Endothelial cell of umbilical vein (primary cell): ENCODE measurements at regions not wholly inside any gene's neighbourhood (a gene's known extent, or its start where the extent isn't known, plus 50 kb on each side); places are given as distances from the start of the nearest gene placed in this dataset.
"Not testable (repeated sequence)": the region's sequence is repeated elsewhere in the genome, so short reads cannot be mapped to it uniquely, and the experiment has no call there.

ENCODE experiments used
- BruUV-seq: library from RNA; stranded (reverse); fragments of 400-500 nt; replicated peaks from 2 replicates; lab custom pipeline; 2021; lab: Mats Ljungman, UMichigan
- CTCF ChIA-PET: fragments of 300-600, 350-600 bp; sonication (Branson Sonifier 250); formaldehyde crosslinking; loops from one replicate; lab custom pipeline; 2021; ENCODE audit warnings: antibody characterized with exemption, inconsistent platforms; lab: Charles Lee
- POLR2A ChIA-PET: fragments of 300-600, 350-600 bp; sonication (Branson Sonifier 250); formaldehyde crosslinking; loops from one replicate; lab custom pipeline; 2021; ENCODE audit warnings: antibody characterized with exemption, inconsistent platforms; lab: Charles Lee
- DNase-seq: peaks from one replicate; pipeline ENCODE4 v3.0.0-alpha.2; 2011; ENCODE audit warnings: low read depth, low spot score
- FAIRE-seq: peaks from 2 replicates; lab custom pipeline; 2011; peaks lifted over from hg19 to GRCh38; lab: Jason Lieb, UNC
- H2AFZ ChIP-seq: 2 replicates; pipeline ENCODE4 v1.6.0; 2012; ENCODE audit warnings: low read depth, low read length, control low read depth, inconsistent platforms
- H3K27ac ChIP-seq: 2 replicates; pipeline ENCODE4 v1.5.1; 2011; ENCODE audit warnings: low read depth, mild to moderate bottlenecking, control low read depth, low read length, moderate library complexity; ENCODE audit not compliant: insufficient read depth
- H3K27me3 ChIP-seq, 2 experiments: 2 replicates each; pipeline versions ENCODE4 v1.6.0 to v1.6.1; 2011; ENCODE audit warnings: low read length in 2 of 2, mixed read lengths in 1 of 2; ENCODE audit not compliant: control insufficient read depth in 2 of 2, insufficient read depth in 2 of 2
- H3K36me3 ChIP-seq, 2 experiments: 2 replicates in 1 of 2; 3 replicates in 1 of 2; pipeline ENCODE4 v1.5.1; 2011; ENCODE audit warnings: low read length in 2 of 2, mild to moderate bottlenecking in 1 of 2, moderate library complexity in 1 of 2; ENCODE audit not compliant: control insufficient read depth in 2 of 2, insufficient read depth in 2 of 2; ENCODE audit errors: extremely low read depth in 1 of 2
- H3K4me1 ChIP-seq: 3 replicates; pipeline ENCODE4 v1.5.1; 2011; ENCODE audit warnings: mild to moderate bottlenecking, low read length; ENCODE audit not compliant: control insufficient read depth, insufficient read depth; ENCODE audit errors: extremely low read depth
- H3K4me2 ChIP-seq: 2 replicates; pipeline ENCODE4 v1.6.1; 2011; ENCODE audit warnings: low read length, control low read depth, mixed read lengths; ENCODE audit not compliant: insufficient read depth
- H3K4me3 ChIP-seq, 3 experiments: fragments of 200-600 bp in 1 of 3; sonication (generic), shearing (Covaris generic) in 1 of 3; replicated peaks in 1 of 3; 2 replicates each; pipeline ENCODE4 v1.5.1; 2011 to 2016; ENCODE audit warnings: control low read depth in 3 of 3, low read length in 3 of 3, mild to moderate bottlenecking in 2 of 3, inconsistent platforms in 1 of 3, low read depth in 1 of 3, moderate library complexity in 1 of 3; ENCODE audit not compliant: insufficient read depth in 1 of 3
- H3K79me2 ChIP-seq: 2 replicates; pipeline ENCODE4 v1.6.0; 2012; ENCODE audit warnings: low read length, inconsistent platforms; ENCODE audit not compliant: control insufficient read depth, insufficient read depth
- H3K9ac ChIP-seq: replicated peaks from 2 replicates; pipeline ENCODE3; 2011; ENCODE audit warnings: low read length, control low read depth; ENCODE audit not compliant: insufficient read depth; ENCODE audit errors: extremely low read depth
- H3K9me1 ChIP-seq: replicated peaks from 3 replicates; pipeline ENCODE4 v1.6.0; 2011; ENCODE audit warnings: mild to moderate bottlenecking, low read length; ENCODE audit not compliant: control insufficient read depth, insufficient read depth; ENCODE audit errors: extremely low read depth
- H3K9me3 ChIP-seq: replicated peaks from 2 replicates; pipeline ENCODE4 v1.5.1; 2012; ENCODE audit warnings: low read length, inconsistent platforms; ENCODE audit not compliant: control insufficient read depth, insufficient read depth
- H4K20me1 ChIP-seq: replicated peaks from 2 replicates; pipeline ENCODE3; 2011; ENCODE audit warnings: mild to moderate bottlenecking, low read length; ENCODE audit not compliant: control insufficient read depth, insufficient read depth; ENCODE audit errors: extremely low read depth
- EZH2 ChIP-seq: IDR thresholded peaks from 2 replicates; pipeline ENCODE4 v1.6.1; 2012; ENCODE audit warnings: borderline replicate concordance, low read depth, mild to moderate bottlenecking, moderate library complexity, low read length, inconsistent platforms; ENCODE audit not compliant: severe bottlenecking
- GATA2 ChIP-seq: IDR thresholded peaks from 2 replicates; pipeline ENCODE4 v1.7.0; 2011; ENCODE audit warnings: low read depth, mild to moderate bottlenecking, moderate library complexity, mixed read lengths, low read length; ENCODE audit not compliant: insufficient read length, insufficient read depth
- JUN ChIP-seq: IDR thresholded peaks from 2 replicates; pipeline ENCODE4 v1.6.1; 2011; ENCODE audit warnings: borderline replicate concordance, low read depth; ENCODE audit not compliant: insufficient read length, insufficient read depth
- MYC ChIP-seq: IDR thresholded peaks from one replicate; pipeline ENCODE4 v1.6.1; 2011; ENCODE audit warnings: mild to moderate bottlenecking, low read depth, low read length
- POLR2A ChIP-seq: IDR thresholded peaks from 2 replicates; pipeline ENCODE4 v1.6.1; 2012; ENCODE audit warnings: low read depth, mild to moderate bottlenecking, control low read depth, low read length
- POLR2AphosphoS5 ChIP-seq: IDR thresholded peaks from 2 replicates; pipeline ENCODE4 v1.6.1; 2012; ENCODE audit warnings: low read depth, mild to moderate bottlenecking, control low read depth, low read length, moderate library complexity; ENCODE audit not compliant: insufficient read depth
- dilution Hi-C: fragments of 300-500 bp; cut with MboI; formaldehyde crosslinking; loops from one replicate; pipeline ENCODE4 v1.15.0; 2019; ENCODE audit warnings: low sequenced_read_pairs; ENCODE audit not compliant: extremely low pct_ligation_motif_present
- intact Hi-C: fragments of 100-400 bp; cut with micrococcal nuclease; formaldehyde crosslinking; loops from one replicate; pipeline ENCODE4 v1.10.0; 2022
- TF ChIP-seq, protein P1 (sequence below), 2 donors: IDR thresholded peaks; 1 replicate in 1 of 2; 2 replicates in 1 of 2; pipeline ENCODE4 v1.5.1; 2011; ENCODE audit warnings: low read length in 2 of 2, mild to moderate bottlenecking in 2 of 2, moderate library complexity in 2 of 2, control low read depth in 1 of 2, inconsistent platforms in 1 of 2, low read depth in 1 of 2; ENCODE audit not compliant: insufficient read depth in 1 of 2; ENCODE audit errors: extremely low read depth in 1 of 2

DNA sequence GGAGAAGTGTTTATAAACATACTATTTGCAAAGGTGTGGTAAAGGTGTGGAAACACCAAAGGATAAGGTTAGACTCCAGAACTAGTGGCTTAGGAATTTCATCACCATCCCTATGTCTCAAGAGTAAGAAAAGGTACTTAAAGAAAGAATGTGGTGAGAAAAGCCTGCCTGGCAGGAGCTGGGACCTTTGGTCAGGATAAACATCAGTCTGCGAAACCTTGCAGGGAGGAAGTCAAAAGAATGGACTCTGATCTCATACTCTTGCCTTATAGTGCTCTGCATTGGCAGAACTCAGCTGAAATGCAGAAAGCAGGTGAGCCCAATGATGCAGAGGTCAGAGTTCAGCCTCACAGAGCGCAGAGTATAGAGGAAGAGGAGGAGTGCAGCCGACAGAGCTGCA is 97.2 kb upstream of the NR3C2 start:
- POLR2A ChIA-PET, result no interaction called here
- Histone ChIP-seq H3K27me3 (no peaks in the 10 kb centered on the region), H3K4me1 (no peaks in the 10 kb centered on the region), H3K4me2 (no peak overlapping the region), H3K4me3 (no peak overlapping the region), H2AFZ (no peak overlapping the region), H3K9me1 (no peaks in the 10 kb centered on the region), H4K20me1 (no peaks in the 10 kb centered on the region), H3K27ac (no peak overlapping the region), H3K9me3 (no peaks in the 10 kb centered on the region), H3K9ac (no peak overlapping the region), H3K79me2 (no peaks in the 10 kb centered on the region), H3K36me3 (no peaks in the 10 kb centered on the region)
- BruUV-seq, result no TSS peak
- FAIRE-seq (no peak), DNase-seq (no peak)
- TF ChIP-seq JUN (no peak), EZH2 (no peak), MYC (no peak), GATA2 (no peak), POLR2A (no peak), POLR2AphosphoS5 (no peak)
- TF ChIP-seq, protein P1, sequence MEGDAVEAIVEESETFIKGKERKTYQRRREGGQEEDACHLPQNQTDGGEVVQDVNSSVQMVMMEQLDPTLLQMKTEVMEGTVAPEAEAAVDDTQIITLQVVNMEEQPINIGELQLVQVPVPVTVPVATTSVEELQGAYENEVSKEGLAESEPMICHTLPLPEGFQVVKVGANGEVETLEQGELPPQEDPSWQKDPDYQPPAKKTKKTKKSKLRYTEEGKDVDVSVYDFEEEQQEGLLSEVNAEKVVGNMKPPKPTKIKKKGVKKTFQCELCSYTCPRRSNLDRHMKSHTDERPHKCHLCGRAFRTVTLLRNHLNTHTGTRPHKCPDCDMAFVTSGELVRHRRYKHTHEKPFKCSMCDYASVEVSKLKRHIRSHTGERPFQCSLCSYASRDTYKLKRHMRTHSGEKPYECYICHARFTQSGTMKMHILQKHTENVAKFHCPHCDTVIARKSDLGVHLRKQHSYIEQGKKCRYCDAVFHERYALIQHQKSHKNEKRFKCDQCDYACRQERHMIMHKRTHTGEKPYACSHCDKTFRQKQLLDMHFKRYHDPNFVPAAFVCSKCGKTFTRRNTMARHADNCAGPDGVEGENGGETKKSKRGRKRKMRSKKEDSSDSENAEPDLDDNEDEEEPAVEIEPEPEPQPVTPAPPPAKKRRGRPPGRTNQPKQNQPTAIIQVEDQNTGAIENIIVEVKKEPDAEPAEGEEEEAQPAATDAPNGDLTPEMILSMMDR (IDR thresholded peaks at IDR 0.05; ENCODE audit: extremely low read depth in 1 of 2, insufficient read depth in 1 of 2, low read depth in 1 of 2, low read length in 2 of 2), result no peak
- CTCF ChIA-PET, result no interaction called here
- dilution Hi-C loops, result no loop called here
- intact Hi-C loops, result no loop called here

DNA sequence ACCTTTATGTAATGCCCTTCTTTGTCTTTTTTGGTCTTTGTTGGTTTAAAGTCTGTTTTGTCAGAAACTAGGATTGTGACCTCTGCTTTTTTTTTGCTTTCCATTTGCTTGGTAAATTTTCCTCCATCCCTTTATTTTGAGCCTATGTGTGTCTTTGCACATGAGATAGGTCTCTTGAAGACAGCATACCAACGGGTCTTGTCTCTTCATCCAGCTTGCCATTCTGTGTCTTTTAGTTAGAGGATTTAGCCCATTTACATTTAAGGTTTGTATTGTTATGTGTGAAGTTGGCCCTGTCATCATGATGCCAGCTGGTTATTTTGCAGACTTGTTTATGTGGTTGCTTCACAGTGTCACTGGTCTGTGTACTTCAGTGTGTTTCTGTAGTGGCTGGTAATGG is 91.6 kb upstream of the NR3C2 start:
- H3K79me2 ChIP-seq, POLR2A ChIA-PET, dilution Hi-C loops, H3K27ac ChIP-seq, H3K9me3 ChIP-seq, H3K9me1 ChIP-seq, H3K4me3 ChIP-seq, intact Hi-C loops, H2AFZ ChIP-seq, H3K4me1 ChIP-seq, H3K9ac ChIP-seq, H3K4me2 ChIP-seq, H3K27me3 ChIP-seq, H3K36me3 ChIP-seq, DNase-seq, BruUV-seq, H4K20me1 ChIP-seq, FAIRE-seq: not testable (repeated sequence)
- CTCF ChIA-PET, result interaction anchor here (0.5 kb wide), 1 partner anchor 1236 kb away, joined by 4 read pairs; no protein-coding TSS in a partner anchor
